ENCODE measurements at regions not wholly inside any gene's neighbourhood (a gene's known extent, or its start where the extent isn't known, plus 50 kb on each side); places are given as distances from the start of the nearest gene placed in this dataset.

DNA sequence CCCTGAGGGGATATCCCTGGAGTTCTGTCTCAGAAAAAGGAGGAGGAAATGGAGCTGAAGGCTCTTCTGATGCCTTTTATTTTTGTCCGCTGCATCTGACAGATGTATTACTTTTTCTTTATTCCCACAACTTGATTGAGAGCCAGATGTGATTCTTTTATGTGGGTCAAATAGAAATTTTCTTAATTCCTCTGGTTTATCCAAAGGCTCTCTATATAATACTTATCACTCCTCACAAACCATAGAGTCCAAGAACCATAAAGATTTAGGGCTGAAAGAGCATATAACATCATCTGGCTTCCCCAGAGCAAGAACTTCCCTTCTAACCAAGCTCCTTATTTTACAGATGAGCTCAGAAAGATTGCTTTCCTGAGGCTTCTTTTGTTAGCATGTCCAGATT is 756.7 kb upstream of the FAM241A start:
- Mint-ChIP-seq H3K36me3 (ENCODE audit: low read depth) (no peaks in the 10 kb centered on the region), H3K4me3 (no peak overlapping the region), H3K27ac (no peak overlapping the region), H3K4me1 (no peaks in the 10 kb centered on the region), H3K27me3 (no peaks in the 10 kb centered on the region)
- DNase-seq (no peak), ATAC-seq (no peak)
- H3K9me3 ChIP-seq (ENCODE audit: control insufficient read depth, low read length, poor library complexity, severe bottlenecking), result no peaks in the 10 kb centered on the region

- Mint-ChIP-seq H3K36me3 (ENCODE audit: low read depth) (no peaks in the 10 kb centered on the region), H3K4me1 (no peaks in the 10 kb centered on the region), H3K27me3 (no peaks in the 10 kb centered on the region), H3K27ac (no peak overlapping the region), H3K4me3 (no peak overlapping the region)
- no peak for ATAC-seq
- H3K9me3 ChIP-seq (ENCODE audit: control insufficient read depth, low read length, poor library complexity, severe bottlenecking), result no peaks in the 10 kb centered on the region
- no peak for DNase-seq
Observed at GRCh38 chr4:111391829-111392228, 753.4 kb upstream of the FAM241A start.

DNA sequence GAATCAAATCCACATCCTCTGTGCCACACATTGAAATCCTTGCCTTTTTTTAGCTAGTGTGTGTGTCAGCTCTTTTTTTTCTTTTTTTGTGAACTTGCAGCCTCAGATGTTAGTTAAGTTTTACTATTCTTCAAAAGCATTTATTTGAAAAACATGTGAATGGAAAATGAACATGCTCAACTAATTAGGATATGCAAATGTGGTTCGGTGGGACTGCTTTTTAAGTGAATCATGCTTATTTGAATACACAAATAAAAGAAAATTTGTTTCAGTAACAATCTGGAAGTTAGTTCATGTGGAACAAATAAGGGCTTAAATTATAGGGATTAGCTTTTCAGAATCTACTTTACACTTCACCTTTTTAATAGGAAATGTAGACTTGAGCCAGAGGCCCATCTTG is 751.5 kb upstream of the FAM241A start:
- DNase-seq, result no peak
- H3K36me3 Mint-ChIP-seq (ENCODE audit: low read depth), result no peaks in the 10 kb centered on the region
- H3K27me3 Mint-ChIP-seq, result no peaks in the 10 kb centered on the region
- H3K4me1 Mint-ChIP-seq, result no peaks in the 10 kb centered on the region
- H3K4me3 Mint-ChIP-seq, result no peak overlapping the region
- H3K9me3 ChIP-seq (ENCODE audit: control insufficient read depth, low read length, poor library complexity, severe bottlenecking), result no peaks in the 10 kb centered on the region
- ATAC-seq, result no peak
- no peak overlapping the region for H3K27ac Mint-ChIP-seq

DNA sequence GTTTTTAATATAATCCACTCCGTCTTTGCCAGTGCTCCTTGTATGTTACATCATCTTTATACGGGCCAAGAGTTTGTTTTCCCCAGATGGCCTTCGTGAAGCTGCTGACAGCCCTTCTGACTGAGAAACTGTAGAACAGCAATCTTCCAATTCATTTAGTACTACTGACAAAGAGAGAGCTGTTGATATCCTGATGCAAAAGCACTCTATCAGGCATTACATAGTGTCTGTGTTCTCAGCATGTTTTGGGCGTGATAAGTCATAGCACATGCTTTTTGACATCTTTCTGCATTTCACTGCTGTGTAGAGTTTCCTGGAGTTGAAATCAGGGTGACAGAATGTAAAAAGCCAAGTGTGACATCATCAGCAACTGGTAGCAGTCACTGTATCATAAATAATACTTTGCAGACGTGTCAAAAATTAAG is 746.3 kb upstream of the FAM241A start:
- ATAC-seq (no peak), DNase-seq (no peak)
- Mint-ChIP-seq H3K27ac (no peak overlapping the region), H3K4me1 (no peaks in the 10 kb centered on the region), H3K4me3 (no peak overlapping the region), H3K27me3 (no peaks in the 10 kb centered on the region), H3K36me3 (ENCODE audit: low read depth) (no peaks in the 10 kb centered on the region)
- H3K9me3 ChIP-seq (ENCODE audit: control insufficient read depth, low read length, poor library complexity, severe bottlenecking), result no peaks in the 10 kb centered on the region

- no peaks in the 10 kb centered on the region for H3K9me3 ChIP-seq (ENCODE audit: control insufficient read depth, low read length, poor library complexity, severe bottlenecking)
- H3K27me3 Mint-ChIP-seq, result no peaks in the 10 kb centered on the region
- no peak overlapping the region for H3K27ac Mint-ChIP-seq
- no peak for DNase-seq
- H3K4me3 Mint-ChIP-seq, result no peak overlapping the region
- H3K36me3 Mint-ChIP-seq (ENCODE audit: low read depth), result no peaks in the 10 kb centered on the region
- H3K4me1 Mint-ChIP-seq, result no peaks in the 10 kb centered on the region
- ATAC-seq, result no peak
Observed at GRCh38 chr4:111399623-111400022, 745.6 kb upstream of the FAM241A start.

GRCh38 chr4:111400741-111401140 is 744.5 kb upstream of the FAM241A start:
- Mint-ChIP-seq H3K27me3 (no peaks in the 10 kb centered on the region), H3K36me3 (ENCODE audit: low read depth) (no peaks in the 10 kb centered on the region), H3K27ac (no peak overlapping the region), H3K4me1 (no peaks in the 10 kb centered on the region), H3K4me3 (no peak overlapping the region)
- H3K9me3 ChIP-seq (ENCODE audit: control insufficient read depth, low read length, poor library complexity, severe bottlenecking), result no peaks in the 10 kb centered on the region
- ATAC-seq (no peak), DNase-seq (no peak)

DNA sequence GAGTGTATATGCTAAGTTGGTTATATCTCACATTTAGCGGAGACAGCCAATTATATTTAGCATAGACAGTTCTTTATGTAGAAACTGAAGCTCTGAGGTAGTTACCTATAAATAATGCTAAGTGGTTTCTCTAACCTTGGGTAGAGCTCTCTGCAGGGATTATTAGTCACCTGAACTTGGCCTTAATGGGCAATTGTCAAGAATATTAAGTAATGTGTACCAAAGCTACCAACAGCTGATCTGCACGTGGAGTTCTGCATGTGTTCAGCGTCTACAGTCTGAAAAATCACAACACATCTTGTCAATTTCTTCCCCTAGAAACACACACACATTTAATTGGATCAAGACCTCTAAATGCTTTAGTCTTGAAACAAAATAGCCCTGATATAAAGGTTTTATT is 740.6 kb upstream of the FAM241A start:
- Mint-ChIP-seq H3K4me1 (no peaks in the 10 kb centered on the region), H3K36me3 (ENCODE audit: low read depth) (no peaks in the 10 kb centered on the region), H3K27ac (no peak overlapping the region), H3K4me3 (no peak overlapping the region), H3K27me3 (no peaks in the 10 kb centered on the region)
- no peaks in the 10 kb centered on the region for H3K9me3 ChIP-seq (ENCODE audit: control insufficient read depth, low read length, poor library complexity, severe bottlenecking)
- no peak for ATAC-seq
- no peak for DNase-seq

GRCh38 chr4:111405989-111406388 is 739.3 kb upstream of the FAM241A start:
- Mint-ChIP-seq H3K27me3 (no peaks in the 10 kb centered on the region), H3K36me3 (ENCODE audit: low read depth) (no peaks in the 10 kb centered on the region), H3K4me3 (no peak overlapping the region), H3K4me1 (no peaks in the 10 kb centered on the region), H3K27ac (no peak overlapping the region)
- H3K9me3 ChIP-seq (ENCODE audit: control insufficient read depth, low read length, poor library complexity, severe bottlenecking), result no peaks in the 10 kb centered on the region
- ATAC-seq (no peak), DNase-seq (no peak)

- Mint-ChIP-seq H3K4me3 (no peak overlapping the region), H3K27me3 (no peaks in the 10 kb centered on the region), H3K27ac (no peak overlapping the region), H3K4me1 (no peaks in the 10 kb centered on the region), H3K36me3 (ENCODE audit: low read depth) (no peaks in the 10 kb centered on the region)
- no peaks in the 10 kb centered on the region for H3K9me3 ChIP-seq (ENCODE audit: control insufficient read depth, low read length, poor library complexity, severe bottlenecking)
- ATAC-seq (no peak), DNase-seq (no peak)
Observed at GRCh38 chr4:111410571-111410970, 734.7 kb upstream of the FAM241A start.

- no peaks in the 10 kb centered on the region for H3K4me1 Mint-ChIP-seq
- DNase-seq (no peak), ATAC-seq (no peak)
- H3K27me3 Mint-ChIP-seq, result no peaks in the 10 kb centered on the region
- H3K4me3 Mint-ChIP-seq, result no peak overlapping the region
- no peaks in the 10 kb centered on the region for H3K36me3 Mint-ChIP-seq (ENCODE audit: low read depth)
- H3K27ac Mint-ChIP-seq, result no peak overlapping the region
- H3K9me3 ChIP-seq (ENCODE audit: control insufficient read depth, low read length, poor library complexity, severe bottlenecking), result no peaks in the 10 kb centered on the region
Observed at GRCh38 chr4:111417521-111417920, 727.7 kb upstream of the FAM241A start.

- no peaks in the 10 kb centered on the region for H3K4me1 Mint-ChIP-seq
- DNase-seq (no peak), ATAC-seq (no peak)
- H3K27me3 Mint-ChIP-seq, result no peaks in the 10 kb centered on the region
- no peak overlapping the region for H3K4me3 Mint-ChIP-seq
- H3K36me3 Mint-ChIP-seq (ENCODE audit: low read depth), result no peaks in the 10 kb centered on the region
- H3K27ac Mint-ChIP-seq, result no peak overlapping the region
- H3K9me3 ChIP-seq (ENCODE audit: control insufficient read depth, low read length, poor library complexity, severe bottlenecking), result no peaks in the 10 kb centered on the region
Observed at GRCh38 chr4:111433441-111433840, 711.8 kb upstream of the FAM241A start.

- Mint-ChIP-seq H3K4me3 (no peak overlapping the region), H3K36me3 (ENCODE audit: low read depth) (no peaks in the 10 kb centered on the region), H3K4me1 (no peaks in the 10 kb centered on the region), H3K27ac (no peak overlapping the region), H3K27me3 (no peaks in the 10 kb centered on the region)
- DNase-seq (no peak), ATAC-seq (no peak)
- no peaks in the 10 kb centered on the region for H3K9me3 ChIP-seq (ENCODE audit: control insufficient read depth, low read length, poor library complexity, severe bottlenecking)
Observed at GRCh38 chr4:111434586-111434985, 710.7 kb upstream of the FAM241A start.

GRCh38 chr4:111435986-111436744 is 709.1 kb upstream of the FAM241A start:
- Mint-ChIP-seq H3K4me1 (no peaks in the 10 kb centered on the region), H3K4me3 (no peak overlapping the region), H3K27me3 (no peaks in the 10 kb centered on the region), H3K36me3 (ENCODE audit: low read depth) (no peaks in the 10 kb centered on the region), H3K27ac (no peak overlapping the region)
- DNase-seq (no peak), ATAC-seq (no peak)
- H3K9me3 ChIP-seq (ENCODE audit: control insufficient read depth, low read length, poor library complexity, severe bottlenecking), result no peaks in the 10 kb centered on the region

DNA sequence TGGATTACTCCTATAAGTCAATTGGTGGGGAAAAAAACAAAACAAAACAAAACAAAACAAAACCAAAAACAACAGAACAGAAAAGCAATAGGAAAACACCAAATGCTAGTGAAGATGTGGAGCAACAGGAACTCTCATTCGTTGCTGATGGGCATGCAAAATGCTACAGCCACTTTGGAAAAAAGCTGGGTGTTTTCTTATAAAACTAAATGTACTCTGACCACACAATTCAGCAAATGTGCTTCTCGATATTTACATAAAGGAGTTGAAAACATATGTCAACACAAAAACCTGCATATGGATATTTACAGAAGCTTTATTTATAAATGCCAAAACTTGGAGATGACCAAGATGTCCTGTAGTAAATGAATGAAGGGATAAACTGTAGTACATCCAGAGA is 703.6 kb upstream of the FAM241A start:
- Mint-ChIP-seq H3K4me1 (no peaks in the 10 kb centered on the region), H3K36me3 (ENCODE audit: low read depth) (no peaks in the 10 kb centered on the region), H3K27me3 (no peaks in the 10 kb centered on the region), H3K4me3 (no peak overlapping the region), H3K27ac (no peak overlapping the region)
- H3K9me3 ChIP-seq (ENCODE audit: control insufficient read depth, low read length, poor library complexity, severe bottlenecking), result no peaks in the 10 kb centered on the region
- DNase-seq (no peak), ATAC-seq (no peak)
